NCI-H2171 treated with DMSO at 0.1 percent for 48 hours (cell line): ENCODE measurements at regions not wholly inside any gene's neighbourhood (a gene's known extent, or its start where the extent isn't known, plus 50 kb on each side); places are given as distances from the start of the nearest gene placed in this dataset.

Experiments
- DNase-seq: peaks from one replicate; lab custom pipeline; 2025; lab: John Stamatoyannopoulos, UW

DNA sequence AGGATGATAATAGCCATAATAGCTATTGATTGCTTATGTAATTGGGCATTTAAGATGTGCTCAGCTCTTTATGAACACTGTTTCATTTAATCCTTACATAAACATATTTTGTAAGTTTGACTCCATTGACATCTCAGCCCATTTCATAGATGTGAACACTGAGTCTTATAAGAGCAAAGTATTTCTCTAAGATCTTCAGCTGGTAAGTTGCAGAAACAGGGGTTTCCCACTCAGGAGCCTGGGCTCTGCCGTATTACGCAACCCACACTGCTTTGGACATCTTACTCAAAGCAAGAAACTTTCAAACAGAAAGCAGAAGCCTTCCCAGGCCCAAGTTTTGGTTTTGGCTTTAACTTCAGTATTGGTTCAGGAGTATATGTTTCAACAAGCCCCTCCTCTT is 705.1 kb downstream of the MED13L start:
- DNase-seq = no peak

- no peak for DNase-seq
These were observed 706.0 kb downstream of the MED13L start for GRCh38 chr12:115571446-115571845.

DNA sequence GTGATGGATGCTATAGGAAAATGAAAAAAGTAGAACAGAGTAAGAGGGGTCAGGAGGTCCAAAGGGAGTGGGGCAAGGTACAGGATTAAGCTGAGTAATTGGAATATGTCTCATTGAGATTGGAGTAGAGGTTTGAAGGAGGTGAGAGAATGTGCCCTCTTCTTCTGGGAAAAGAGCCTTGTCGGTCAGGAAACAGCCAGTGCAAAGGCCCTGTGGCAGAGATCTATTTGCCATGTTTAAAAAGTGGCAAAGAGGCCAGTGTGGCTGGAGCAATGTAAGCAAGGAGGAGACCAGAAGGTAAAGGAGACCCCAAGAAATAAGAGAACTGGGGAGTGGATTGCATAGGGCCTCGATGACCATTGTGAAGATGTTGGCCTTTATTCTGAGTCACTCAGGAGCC is 706.5 kb downstream of the MED13L start:
- no peak for DNase-seq

DNA sequence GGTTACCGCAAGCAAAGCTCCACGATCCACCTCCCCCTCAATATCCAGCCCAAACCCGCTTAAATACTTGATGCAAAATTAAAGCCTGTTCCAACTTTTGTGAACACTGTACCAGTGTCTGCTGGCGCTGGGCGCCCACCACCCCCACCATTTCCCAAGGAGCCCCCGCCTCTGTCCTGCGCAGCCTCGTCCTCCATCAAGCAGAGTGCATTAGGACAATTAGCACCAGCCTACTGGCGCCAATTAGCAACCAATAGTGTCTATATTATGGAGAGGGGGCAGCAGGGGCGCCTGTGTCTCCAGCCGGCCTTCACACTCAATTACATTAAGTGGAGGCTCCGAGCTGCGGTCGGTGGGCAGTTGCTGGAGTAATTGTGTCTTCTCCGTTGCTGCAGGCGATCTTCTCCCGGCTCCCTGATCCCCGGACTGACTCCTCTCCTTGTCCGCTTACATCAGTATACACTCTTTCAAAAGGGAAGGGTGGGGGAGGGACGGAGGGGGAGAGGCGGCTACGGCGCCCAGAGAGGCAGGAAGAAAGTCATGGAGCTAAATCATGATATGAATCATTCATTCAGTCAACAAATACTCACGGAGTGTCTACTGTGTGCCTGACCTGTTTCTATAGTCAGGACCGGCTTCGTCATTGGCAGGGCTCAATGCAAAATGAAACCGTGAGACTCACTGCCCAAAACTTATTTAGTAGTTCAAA is 707.3 kb downstream of the MED13L start:
- no peak for DNase-seq

GRCh38 chr12:115569345-115570068 is 708.0 kb downstream of the MED13L start:
- no peak for DNase-seq

- DNase-seq = no peak
These were observed 719.2 kb downstream of the MED13L start for GRCh38 chr12:115558281-115558680.

DNA sequence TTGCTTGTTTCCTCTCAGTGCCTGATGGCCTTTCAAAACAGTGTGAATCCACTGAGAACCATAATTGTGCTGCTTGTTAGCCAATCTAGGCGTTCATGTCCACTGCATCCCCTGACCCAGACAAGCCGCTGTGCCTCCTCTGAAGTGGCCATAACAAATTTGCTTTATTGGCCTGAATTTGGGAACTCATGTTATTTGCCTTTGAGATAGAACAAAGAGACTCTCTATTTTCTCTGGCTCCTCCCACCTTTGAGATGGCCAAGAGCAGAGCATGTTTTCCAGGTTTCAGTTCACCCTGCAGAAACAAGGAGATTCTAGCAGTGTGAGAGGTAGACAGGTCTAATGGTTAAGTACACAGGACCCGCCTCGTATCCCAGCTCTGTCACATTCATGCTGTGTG is 723.9 kb downstream of the MED13L start:
- no peak for DNase-seq

GRCh38 chr12:115543269-115543668 is 734.2 kb downstream of the MED13L start:
- no peak for DNase-seq

DNA sequence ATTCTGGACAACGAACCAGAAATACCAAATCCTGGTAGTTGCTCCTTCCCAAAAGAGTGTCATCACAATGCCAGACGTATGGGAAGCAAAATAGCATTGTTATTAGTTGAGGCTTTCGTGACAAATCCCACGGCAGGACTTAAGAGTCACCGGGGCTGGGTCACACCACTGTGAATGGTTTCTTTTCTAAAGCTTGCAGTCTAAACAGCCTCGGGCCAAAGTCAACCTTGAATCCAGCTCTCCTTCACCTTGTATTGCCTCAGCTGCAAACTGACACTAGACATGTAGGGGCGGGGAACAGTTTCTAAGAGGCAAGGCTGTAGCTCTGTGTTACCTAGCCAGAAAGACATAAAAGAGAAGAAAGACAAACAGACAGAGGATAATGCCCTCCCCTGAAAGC is 734.8 kb downstream of the MED13L start:
- DNase-seq = no peak

GRCh38 chr12:115541891-115542421 is 735.5 kb downstream of the MED13L start:
- no peak for DNase-seq

GRCh38 chr12:115528466-115528865 is 749.0 kb downstream of the MED13L start:
- no peak for DNase-seq

DNA sequence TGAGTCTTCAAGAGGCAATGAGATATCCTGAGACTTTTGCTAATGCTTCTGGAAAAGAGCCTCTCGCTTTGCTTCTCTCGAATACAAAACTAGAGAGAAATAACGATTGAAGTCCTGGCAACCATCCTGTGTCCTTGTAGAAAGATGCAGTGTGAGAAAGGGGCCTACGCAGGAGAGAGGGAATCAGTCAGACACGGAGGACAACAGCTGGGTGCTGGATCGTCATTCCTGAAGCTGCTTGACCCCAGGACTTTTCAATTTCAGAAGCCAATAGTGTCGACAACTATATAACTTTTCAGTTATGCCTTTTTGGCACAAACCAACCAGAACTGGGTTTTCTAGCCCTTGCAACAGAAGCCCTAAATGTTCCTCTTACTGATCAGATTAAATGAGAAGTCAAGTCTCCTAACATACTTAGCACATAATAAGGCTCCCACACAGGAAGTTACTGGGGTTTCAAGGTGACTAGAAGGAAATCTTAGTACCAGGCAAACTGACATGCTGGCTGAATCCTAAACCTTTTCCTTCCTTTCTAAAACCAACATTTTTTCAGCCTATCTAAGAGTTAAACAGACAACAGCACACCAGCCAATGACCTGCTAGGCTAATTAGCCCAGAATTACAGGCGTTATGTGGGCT is 755.6 kb downstream of the MED13L start:
- DNase-seq = no peak

DNA sequence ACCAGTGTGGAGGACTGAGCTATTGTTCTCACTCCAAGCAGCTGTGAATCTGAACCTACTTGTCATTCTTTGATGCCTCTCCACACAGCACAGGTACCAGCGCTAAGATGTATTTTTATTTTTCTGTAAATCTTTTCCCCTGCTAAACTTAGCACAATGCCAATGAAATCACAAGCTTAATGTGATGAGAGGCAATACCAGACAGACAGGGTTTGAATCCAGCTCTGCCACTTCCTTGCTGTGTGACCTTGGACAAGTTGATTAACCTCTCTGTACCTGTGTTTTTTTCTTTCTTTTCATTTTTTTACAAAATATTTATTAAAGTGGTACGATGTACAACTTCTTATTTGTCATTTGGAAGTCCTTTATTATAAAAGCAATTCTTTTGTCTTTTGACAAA is 757.6 kb downstream of the MED13L start:
- no peak for DNase-seq

DNA sequence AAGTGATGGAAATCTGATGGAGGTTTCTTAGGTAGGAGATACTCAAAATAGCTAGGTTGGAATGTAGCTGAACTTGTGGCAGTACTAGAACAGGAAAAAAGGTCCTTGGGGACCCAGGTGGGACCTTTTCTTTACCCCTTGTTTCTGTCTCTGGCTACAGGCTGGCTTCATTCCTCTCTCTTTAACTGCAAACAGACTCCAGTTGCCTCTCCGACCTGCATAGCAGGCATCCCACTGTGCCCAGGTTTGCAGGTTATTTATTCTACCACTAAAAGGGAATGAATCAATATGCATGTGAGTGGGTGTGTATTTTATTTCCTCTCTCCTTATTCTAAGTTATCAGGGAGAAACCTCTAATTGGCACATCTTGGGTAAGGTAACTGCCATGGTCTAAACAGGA is 758.1 kb downstream of the MED13L start:
- no peak for DNase-seq

DNA sequence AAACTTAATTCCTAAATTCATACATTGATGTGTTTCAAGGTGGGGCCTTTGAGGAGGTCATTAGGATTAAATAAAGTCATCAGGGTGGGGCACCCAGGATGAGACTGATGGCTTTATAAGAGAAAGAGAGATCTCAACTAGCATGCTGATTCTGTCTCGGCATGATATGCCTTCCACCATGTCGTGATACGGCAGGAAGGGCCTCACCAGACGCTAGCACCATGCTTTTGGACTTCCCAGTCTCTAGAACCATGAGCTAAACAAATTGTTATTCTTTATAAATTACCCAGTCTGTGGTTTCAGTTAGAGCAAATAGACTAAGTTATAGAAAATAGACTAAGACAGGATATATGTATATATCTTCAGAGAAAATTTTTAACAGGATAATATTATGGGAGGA is 759.6 kb downstream of the MED13L start:
- no peak for DNase-seq

DNA sequence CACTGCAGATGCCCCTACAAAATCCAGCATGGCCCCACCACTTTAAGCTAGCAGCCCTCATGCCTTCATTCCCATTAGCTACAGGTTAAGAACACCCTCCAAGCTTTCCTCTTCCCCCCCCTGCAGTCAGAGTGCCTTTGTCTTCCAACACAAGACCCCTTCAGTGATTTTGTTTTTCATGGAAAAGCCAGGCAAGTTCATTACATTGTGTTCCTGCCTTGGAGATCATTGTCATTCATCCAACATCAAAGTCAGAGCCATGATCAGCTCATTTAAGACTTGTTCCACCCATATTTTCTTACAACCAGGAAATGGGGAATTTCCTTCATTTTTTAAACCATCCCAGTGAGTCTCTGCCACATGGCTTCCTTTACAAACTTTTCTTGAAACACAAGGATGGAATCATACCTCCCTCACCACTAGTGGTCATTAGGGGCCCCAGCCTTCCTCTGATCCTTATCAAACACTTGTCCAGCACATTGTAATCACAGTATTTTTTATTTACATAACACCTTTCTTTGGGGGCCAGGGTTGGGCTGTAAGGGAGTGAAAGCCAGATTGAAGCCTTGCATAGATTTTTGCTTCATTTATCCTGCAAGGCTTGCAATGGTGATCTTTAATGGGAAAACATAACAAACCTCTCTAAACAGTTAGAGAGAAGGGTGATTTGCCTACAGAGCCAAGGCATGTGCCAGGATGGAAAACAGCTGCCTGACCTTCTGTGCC is 765.3 kb downstream of the MED13L start:
- DNase-seq = no peak

DNA sequence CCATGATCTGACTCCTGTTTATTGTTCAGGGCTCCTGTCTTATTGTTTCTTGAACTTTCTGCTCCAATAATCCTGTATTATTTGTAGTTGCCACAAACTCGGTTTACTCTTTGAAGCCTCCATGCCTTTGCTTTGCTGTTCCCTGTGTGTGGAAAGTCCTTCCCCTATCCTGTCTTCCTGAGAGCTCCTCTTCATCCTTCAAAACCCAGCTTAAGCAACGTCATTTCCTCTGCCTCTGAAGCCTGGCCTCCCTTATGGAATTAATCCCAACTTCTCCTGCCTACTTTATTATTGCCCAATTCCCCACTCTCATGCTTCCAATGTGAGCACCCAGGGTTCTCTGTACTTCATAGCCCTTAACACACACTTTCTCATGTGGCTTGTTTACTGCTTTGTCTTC is 766.2 kb downstream of the MED13L start:
- DNase-seq = no peak

DNA sequence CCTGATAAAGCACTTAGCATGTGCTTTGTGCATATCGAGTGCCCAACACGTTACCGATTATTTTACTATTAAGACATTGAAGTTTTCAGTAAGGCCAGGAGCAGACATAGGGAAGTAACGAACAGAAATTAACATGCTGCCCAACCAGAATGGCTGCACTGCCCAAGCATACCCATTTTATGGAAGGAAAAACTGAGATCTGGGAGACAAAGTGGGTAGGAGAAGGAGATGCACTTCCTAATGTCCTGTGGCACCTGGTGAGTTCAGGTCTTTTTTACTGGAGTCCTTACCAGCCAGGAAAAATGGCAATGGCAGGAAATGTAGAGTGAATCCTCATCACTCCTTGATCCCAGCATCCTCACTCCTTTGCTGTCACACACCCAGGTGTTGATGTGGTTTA is 768.5 kb downstream of the MED13L start:
- DNase-seq = no peak

GRCh38 chr12:115507951-115508722 is 769.4 kb downstream of the MED13L start:
- DNase-seq = no peak

GRCh38 chr12:115507560-115507889 is 770.0 kb downstream of the MED13L start:
- DNase-seq = no peak

- no peak for DNase-seq
These were observed 770.5 kb downstream of the MED13L start for GRCh38 chr12:115506822-115507559.
